ENCODE measurements at regions not wholly inside any gene's neighbourhood (a gene's known extent, or its start where the extent isn't known, plus 50 kb on each side); places are given as distances from the start of the nearest gene placed in this dataset.

DNA sequence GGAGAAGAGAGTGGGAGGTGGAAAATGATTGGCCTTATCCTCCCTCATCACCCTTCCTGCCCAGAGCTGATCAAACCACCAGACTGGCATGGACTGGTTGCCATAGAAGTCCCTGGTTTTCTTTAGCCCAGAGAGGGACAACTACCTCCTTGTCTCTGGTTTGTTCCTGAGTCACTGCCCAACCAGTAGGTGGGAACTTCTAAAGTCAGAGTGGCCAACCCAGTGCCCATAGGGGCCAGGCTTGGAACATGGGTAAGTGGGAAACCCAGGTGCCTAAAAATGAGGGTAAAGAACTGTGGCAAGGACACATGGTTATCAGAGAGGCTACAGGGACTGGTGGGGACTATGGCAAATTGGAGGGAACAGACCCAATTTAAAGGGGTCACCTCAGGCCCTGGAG is 63.8 kb downstream of the FAM241B start:
- Mint-ChIP-seq H3K9me3 (no peaks in the 10 kb centered on the region), H3K27ac (no peak overlapping the region), H3K36me3 (ENCODE audit: insufficient read depth in 1 of 3, low read depth in 3 of 3) (no peaks in the 10 kb centered on the region), H3K4me3 (no peak overlapping the region), H3K4me1 (peaks cover 2 to 3% of the 10 kb centered on the region in 2 experiments; a peak in 2 of 4 replicates), H3K27me3 (ENCODE audit: low read depth) (peaks cover 22% of the 10 kb centered on the region)
- no peak overlapping the region for H3K4me2 ChIP-seq (ENCODE audit: insufficient read depth, insufficient read length, low read length)
- H3K4ac ChIP-seq (ENCODE audit: low read depth, low read length) = no peak overlapping the region
- H3K14ac ChIP-seq (ENCODE audit: insufficient read depth, low read length) = no peak overlapping the region
- H2BK15ac ChIP-seq (ENCODE audit: low read depth, low read length) = no peak overlapping the region
- TF ChIP-seq, protein P1, sequence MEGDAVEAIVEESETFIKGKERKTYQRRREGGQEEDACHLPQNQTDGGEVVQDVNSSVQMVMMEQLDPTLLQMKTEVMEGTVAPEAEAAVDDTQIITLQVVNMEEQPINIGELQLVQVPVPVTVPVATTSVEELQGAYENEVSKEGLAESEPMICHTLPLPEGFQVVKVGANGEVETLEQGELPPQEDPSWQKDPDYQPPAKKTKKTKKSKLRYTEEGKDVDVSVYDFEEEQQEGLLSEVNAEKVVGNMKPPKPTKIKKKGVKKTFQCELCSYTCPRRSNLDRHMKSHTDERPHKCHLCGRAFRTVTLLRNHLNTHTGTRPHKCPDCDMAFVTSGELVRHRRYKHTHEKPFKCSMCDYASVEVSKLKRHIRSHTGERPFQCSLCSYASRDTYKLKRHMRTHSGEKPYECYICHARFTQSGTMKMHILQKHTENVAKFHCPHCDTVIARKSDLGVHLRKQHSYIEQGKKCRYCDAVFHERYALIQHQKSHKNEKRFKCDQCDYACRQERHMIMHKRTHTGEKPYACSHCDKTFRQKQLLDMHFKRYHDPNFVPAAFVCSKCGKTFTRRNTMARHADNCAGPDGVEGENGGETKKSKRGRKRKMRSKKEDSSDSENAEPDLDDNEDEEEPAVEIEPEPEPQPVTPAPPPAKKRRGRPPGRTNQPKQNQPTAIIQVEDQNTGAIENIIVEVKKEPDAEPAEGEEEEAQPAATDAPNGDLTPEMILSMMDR (conservative IDR thresholded peaks at IDR 0.05) = no peak
- no peak overlapping the region for H3K56ac ChIP-seq (ENCODE audit: insufficient read length, low read depth, low read length)
- no peak overlapping the region for H2BK20ac ChIP-seq (ENCODE audit: low read depth, low read length, poor library complexity, severe bottlenecking)
- H3K9me3 ChIP-seq (ENCODE audit: control insufficient read depth, low read depth, low read length) = no peaks in the 10 kb centered on the region
- no peak overlapping the region for H3T11ph ChIP-seq (ENCODE audit: low read length)
- no peaks in the 10 kb centered on the region for H3K4me1 ChIP-seq (ENCODE audit: insufficient read depth, low read length)
- no peak overlapping the region for H4K5ac ChIP-seq (ENCODE audit: insufficient read length, low read depth, low read length)
- H2AFZ ChIP-seq (ENCODE audit: low read length) = no peak overlapping the region
- no peaks in the 10 kb centered on the region for H3K23me2 ChIP-seq (ENCODE audit: insufficient read length, low read depth, low read length, poor library complexity, severe bottlenecking)
- H3K9ac ChIP-seq (ENCODE audit: extremely low read depth, insufficient read length, low read length) = no peak overlapping the region
- H3K23ac ChIP-seq (ENCODE audit: insufficient read length, low read depth, low read length) = no peak overlapping the region
- H3K79me1 ChIP-seq (ENCODE audit: insufficient read depth, low read depth, low read length, poor library complexity, severe bottlenecking) = no peaks in the 10 kb centered on the region
- H3K79me2 ChIP-seq (ENCODE audit: insufficient read depth, low read length) = no peaks in the 10 kb centered on the region; the same call in 1 of the 2 replicates
- H4K20me1 ChIP-seq (ENCODE audit: control insufficient read depth, insufficient read depth, insufficient read length) = no peaks in the 10 kb centered on the region
- no peak overlapping the region for H3K27ac ChIP-seq (ENCODE audit: insufficient read length, low read depth, low read length)
- H2BK5ac ChIP-seq (ENCODE audit: insufficient read length, low read length) = no peak overlapping the region
- H4K8ac ChIP-seq (replicated peaks; ENCODE audit: insufficient read length, low read depth, low read length) = no peak overlapping the region
- no peak overlapping the region for H3K18ac ChIP-seq (ENCODE audit: insufficient read length, low read depth, low read length)
- no peak overlapping the region for H2AK5ac ChIP-seq (ENCODE audit: insufficient read length, low read length)
- H2BK120ac ChIP-seq (ENCODE audit: low read depth, low read length, poor library complexity, severe bottlenecking) = no peak overlapping the region
- no peaks in the 10 kb centered on the region for H3K27me3 ChIP-seq (ENCODE audit: insufficient read depth, low read length)
- no peak overlapping the region for H4K91ac ChIP-seq (ENCODE audit: insufficient read length, low read depth, low read length)
- no peak for DNase-seq
- no peak overlapping the region for H2BK12ac ChIP-seq (ENCODE audit: insufficient read length, low read depth, low read length)

Measured in H9 (cell line).